RWPE2 (cell line): ENCODE measurements at regions not wholly inside any gene's neighbourhood (a gene's known extent, or its start where the extent isn't known, plus 50 kb on each side); places are given as distances from the start of the nearest gene placed in this dataset.
"Not testable (repeated sequence)": the region's sequence is repeated elsewhere in the genome, so short reads cannot be mapped to it uniquely, and the experiment has no call there.

Source experiments
- ATAC-seq: fragments of 200-7000 bp; cut with Tn5 transposase; 3 replicates; pipeline ENCODE4 v1.9.1; 2021; ENCODE audit warnings: low read depth
- DNase-seq: peaks from one replicate; pipeline ENCODE4 v3.0.0-alpha.2; 2020; ENCODE audit warnings: low spot score
- H3K27ac ChIP-seq: fragments of 450-650 bp; 2 replicates; pipeline ENCODE4 v1.5.1; 2017; ENCODE audit warnings: mild to moderate bottlenecking; ENCODE audit not compliant: poor library complexity, severe bottlenecking
- H3K27me3 ChIP-seq: fragments of 250-450 bp; sonication (Bioruptor Pico); 2 replicates; pipeline ENCODE4 v1.5.1; 2021; ENCODE audit warnings: mild to moderate bottlenecking, moderate library complexity; ENCODE audit not compliant: insufficient read depth, poor library complexity, severe bottlenecking
- H3K36me3 ChIP-seq: fragments of 250-450 bp; sonication (Bioruptor Pico); 2 replicates; pipeline ENCODE4 v1.5.1; 2020; ENCODE audit warnings: low read depth, mild to moderate bottlenecking, moderate library complexity
- H3K4me1 ChIP-seq: fragments of 250-450 bp; sonication (Bioruptor Pico); 2 replicates; pipeline ENCODE4 v1.5.1; 2021; ENCODE audit warnings: mild to moderate bottlenecking, moderate library complexity; ENCODE audit not compliant: insufficient read depth, poor library complexity, severe bottlenecking
- H3K4me3 ChIP-seq: fragments of 250-450 bp; sonication (Bioruptor Pico); 2 replicates; pipeline ENCODE4 v1.5.1; 2021; ENCODE audit warnings: mild to moderate bottlenecking, moderate library complexity; ENCODE audit not compliant: severe bottlenecking
- H3K9me3 ChIP-seq: fragments of 250-450 bp; sonication (Bioruptor Pico); 2 replicates; pipeline ENCODE4 v1.5.1; 2021; ENCODE audit warnings: mild to moderate bottlenecking, moderate library complexity; ENCODE audit not compliant: severe bottlenecking

DNA sequence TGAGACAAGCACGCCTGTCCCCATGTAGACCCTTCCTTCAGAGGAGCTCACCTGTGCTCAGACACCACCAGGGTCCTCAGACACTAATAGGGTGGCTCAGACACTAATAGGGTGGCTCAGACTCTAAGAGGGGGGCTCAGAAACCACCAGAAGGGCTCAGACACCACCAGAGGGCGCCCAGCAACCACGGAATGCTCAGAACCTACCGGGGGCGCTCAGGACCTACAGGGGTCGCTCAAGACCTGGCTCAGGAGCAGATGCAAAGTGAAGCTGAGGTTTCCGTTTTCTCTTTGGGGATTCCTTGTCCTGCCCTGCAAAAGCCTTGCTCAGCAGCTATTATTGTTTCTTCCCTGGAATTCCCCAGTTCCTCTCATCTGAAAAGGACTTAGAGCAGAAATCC is 172.1 kb downstream of the POTEB start:
- H3K27me3 ChIP-seq, H3K27ac ChIP-seq, H3K4me1 ChIP-seq, H3K4me3 ChIP-seq, DNase-seq, H3K36me3 ChIP-seq, H3K9me3 ChIP-seq: not testable (repeated sequence)
- peak; percentile 60; the same call in 2 of the 3 replicates for ATAC-seq

DNA sequence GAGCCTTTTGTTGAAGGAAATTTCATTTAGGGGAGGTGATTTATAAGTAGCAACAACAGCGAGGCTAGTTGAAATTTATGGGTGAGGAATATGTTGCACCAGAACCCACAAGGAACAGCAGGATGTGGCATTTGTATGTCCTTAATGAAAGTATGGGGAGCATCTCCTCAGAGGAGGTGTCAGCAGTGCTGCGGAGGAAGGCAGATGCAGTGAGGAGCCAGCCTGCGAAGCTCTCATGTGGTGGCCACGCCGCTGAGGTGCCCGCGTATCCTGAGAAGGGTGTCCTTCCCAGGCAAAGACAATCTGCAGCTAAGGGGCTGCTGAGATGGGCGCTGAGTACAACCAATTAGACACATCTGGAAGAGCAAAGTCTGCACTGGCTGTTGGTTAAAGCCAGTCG is 178.9 kb downstream of the POTEB start:
- H3K4me3 ChIP-seq, ATAC-seq, DNase-seq, H3K36me3 ChIP-seq, H3K27me3 ChIP-seq, H3K27ac ChIP-seq, H3K9me3 ChIP-seq, H3K4me1 ChIP-seq: not testable (repeated sequence)

DNA sequence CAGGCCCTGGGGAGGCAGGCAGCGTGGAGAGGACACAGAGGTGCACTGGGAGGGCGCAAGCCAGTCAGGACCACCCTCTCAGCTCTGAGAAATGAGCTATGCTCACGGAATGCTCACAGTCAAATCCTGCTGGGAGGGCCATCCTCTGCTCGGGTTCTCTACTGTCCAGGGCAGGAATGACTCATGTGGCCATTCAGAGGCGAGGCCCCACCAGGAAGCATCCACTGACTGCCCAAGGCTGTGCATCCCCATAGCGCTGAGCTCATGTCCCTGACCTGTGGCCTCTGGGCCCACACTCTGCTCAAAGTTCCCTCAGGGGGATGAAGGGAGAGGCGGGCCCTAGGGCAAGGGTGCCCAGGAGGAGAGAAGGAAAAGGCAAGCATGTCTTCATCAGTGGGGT is 182.4 kb downstream of the POTEB start:
- not testable (repeated sequence) for H3K9me3 ChIP-seq, H3K36me3 ChIP-seq, H3K4me3 ChIP-seq, H3K27me3 ChIP-seq, DNase-seq, H3K4me1 ChIP-seq, H3K27ac ChIP-seq
- peak; percentile 58; the same call in 2 of the 3 replicates for ATAC-seq

DNA sequence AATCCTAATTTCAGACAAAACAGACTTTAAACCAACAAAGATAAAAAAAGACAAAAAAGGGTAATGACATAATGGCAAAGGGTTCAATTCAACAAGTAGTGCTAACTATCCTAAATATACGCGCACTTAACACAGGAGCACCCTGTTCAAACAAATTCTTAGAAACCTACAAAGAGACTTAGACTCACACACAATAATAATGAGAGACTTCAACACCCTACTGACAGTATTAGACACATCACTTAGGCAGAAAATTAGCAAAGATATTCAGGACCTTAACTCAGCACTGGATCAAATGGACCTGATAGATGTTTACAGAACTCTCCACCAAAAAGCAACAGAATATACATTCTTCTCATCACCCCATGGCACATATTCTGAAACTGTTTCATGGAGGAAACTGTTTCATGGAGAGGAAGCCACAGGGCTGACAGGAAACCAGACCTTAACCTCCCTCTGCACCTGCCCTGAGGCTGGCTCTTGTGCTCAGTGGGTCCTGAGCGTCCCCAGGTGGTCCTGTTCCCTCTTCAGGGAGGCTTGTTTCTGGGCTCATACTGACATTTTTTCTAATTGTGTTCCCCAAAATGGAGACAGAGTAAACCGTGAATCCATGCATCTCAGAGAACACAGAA is 184.9 kb downstream of the POTEB start:
- not testable (repeated sequence) for H3K9me3 ChIP-seq, ATAC-seq, H3K36me3 ChIP-seq, H3K4me1 ChIP-seq, H3K27me3 ChIP-seq, H3K27ac ChIP-seq, DNase-seq, H3K4me3 ChIP-seq

DNA sequence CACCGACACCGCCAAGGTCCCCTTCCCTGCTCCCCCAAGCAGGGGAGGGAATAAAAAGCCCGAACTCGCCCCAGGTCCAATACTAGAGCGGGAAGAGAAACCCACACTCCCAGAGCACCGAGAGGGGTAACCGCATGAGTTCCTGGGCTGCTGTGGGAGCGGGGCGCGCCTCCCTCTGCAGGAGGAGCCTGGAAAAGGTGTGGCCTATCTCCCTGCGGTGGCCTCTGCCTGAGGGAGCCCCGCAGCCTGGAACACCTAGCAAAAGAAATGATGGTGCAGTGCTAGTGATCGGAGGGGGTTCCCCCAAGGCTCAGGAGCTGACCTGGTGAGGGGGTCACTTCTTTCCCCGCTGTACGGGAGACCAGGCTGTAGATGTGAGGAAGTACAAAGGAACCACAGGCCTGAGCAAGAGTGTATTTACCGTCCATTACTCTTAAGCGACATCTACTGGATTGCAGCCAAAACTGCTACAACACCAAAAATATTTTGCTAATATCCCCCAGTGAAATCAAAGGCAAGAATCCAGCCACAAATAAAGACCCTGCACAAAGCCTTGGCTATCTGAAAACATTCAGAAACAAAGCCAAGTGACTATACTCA is 216.6 kb upstream of the POTEB3 start:
- peak; percentile 96 for ATAC-seq
- not testable (repeated sequence) for H3K4me1 ChIP-seq, H3K4me3 ChIP-seq, H3K27ac ChIP-seq, H3K9me3 ChIP-seq, H3K36me3 ChIP-seq, H3K27me3 ChIP-seq, DNase-seq

DNA sequence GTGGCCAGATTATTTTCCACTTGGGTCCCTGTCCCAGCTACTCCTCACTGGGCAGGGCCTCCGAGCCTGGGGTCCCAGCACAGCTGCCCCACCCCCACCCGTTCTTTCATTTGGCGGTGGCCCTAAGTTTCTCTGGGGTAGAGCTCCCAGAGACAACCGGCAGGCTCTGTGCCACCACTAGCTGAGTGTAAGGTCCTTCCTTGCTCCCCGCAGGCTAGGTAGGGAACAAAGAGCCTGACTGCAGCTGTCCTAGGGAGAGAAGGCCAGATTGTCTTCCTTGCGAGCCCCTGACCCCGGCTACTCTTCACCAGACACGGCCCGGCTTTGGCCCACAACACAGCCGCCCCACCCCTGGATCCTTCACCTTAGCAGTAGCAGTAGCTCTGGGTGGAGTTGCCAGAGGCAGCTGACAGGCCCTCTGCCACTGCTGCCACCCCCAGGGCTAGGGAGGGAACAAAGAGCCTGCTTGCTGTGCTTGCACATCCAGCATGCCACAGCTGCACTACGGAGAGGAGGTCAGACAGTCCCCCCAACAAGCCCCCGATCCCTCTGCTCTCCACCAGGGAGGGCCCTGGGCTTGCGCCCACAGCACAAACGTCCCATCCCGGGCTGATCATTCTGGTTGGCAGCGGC is 215.9 kb upstream of the POTEB3 start:
- not testable (repeated sequence) for H3K36me3 ChIP-seq, H3K9me3 ChIP-seq, H3K27me3 ChIP-seq, H3K4me1 ChIP-seq, H3K4me3 ChIP-seq, H3K27ac ChIP-seq, DNase-seq
- peak; percentile 17; the same call in 1 of the 3 replicates for ATAC-seq

DNA sequence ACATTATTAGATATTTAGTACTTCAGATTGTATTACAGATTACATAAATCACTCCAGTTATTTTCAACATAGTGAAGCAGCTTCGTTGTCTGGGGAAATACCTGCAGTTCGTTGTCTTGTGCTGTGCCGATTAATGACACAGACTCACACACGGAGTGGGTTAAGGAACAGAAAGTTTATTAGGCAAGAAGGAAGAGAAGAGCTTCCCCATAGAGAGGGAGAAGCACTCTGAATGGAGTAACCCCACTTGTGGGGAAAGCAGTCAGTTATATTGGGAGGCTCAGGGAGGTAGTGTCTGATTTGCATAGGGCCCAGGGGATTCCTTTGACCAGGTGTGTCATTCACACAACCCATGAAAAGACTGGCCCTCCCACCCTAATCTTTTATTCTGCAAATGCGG is 213.4 kb upstream of the POTEB3 start:
- H3K9me3 ChIP-seq, H3K4me3 ChIP-seq, DNase-seq, ATAC-seq, H3K27me3 ChIP-seq, H3K4me1 ChIP-seq, H3K36me3 ChIP-seq, H3K27ac ChIP-seq: not testable (repeated sequence)

DNA sequence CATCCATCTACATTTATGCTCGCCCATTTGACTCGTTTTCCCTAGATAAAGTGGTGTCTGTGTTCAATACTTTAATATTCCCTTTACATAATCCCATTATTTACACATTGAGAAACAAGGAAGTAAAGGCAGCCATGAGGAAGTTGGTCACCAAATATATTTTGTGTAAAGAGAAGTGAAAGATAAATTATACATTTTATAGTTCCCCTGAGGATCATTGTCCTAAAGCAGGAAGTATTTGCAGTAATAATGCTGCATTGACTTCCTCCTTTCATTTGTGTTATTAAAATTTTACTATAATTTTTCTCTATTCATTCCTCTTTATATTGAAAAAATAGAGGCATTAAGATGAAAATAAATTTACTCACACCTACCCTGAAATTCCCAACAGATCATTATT is 198.5 kb upstream of the POTEB3 start:
- not testable (repeated sequence) for H3K4me3 ChIP-seq, H3K36me3 ChIP-seq, DNase-seq, H3K4me1 ChIP-seq, ATAC-seq, H3K27ac ChIP-seq, H3K27me3 ChIP-seq, H3K9me3 ChIP-seq

DNA sequence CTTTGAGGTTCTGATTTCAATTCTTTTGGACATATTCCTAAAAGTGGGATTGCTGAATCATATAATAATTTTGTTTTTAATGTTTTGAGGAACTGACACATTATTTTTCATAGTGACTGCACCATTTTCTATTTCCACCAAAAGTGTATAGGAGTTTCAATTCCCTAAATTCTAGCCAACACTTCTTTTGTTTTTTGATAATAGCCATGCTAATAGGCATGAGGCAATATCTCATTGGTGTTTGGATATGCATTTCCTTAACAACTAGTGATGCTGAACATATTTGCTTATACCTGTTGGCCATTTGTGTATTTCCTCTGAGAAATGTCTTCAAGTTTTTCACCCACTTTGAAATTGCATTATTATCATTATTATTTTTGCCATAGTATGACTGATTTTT is 186.4 kb upstream of the POTEB3 start:
- H3K4me3 ChIP-seq, ATAC-seq, H3K9me3 ChIP-seq, H3K27ac ChIP-seq, H3K36me3 ChIP-seq, H3K4me1 ChIP-seq, DNase-seq, H3K27me3 ChIP-seq: not testable (repeated sequence)

DNA sequence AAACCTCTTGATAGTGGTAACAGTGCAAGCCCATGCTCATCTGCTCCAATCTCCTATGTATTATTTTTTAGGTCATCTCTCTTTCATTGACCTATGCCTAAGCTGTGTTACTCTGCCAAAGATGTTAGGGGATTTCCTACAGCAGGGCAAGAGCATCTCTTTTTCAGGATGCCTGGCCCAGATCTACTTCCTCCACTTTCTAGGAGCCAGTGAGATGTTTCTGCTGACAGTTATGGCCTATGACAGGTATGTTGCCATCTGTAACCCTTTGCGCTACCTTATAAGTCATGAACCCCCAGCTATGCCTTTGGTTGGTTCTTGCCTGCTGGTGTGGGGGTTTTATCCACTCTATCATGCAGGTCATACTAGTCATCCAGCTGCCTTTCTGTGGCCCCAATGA is 168.9 kb upstream of the POTEB3 start:
- not testable (repeated sequence) for ATAC-seq, H3K27me3 ChIP-seq

DNA sequence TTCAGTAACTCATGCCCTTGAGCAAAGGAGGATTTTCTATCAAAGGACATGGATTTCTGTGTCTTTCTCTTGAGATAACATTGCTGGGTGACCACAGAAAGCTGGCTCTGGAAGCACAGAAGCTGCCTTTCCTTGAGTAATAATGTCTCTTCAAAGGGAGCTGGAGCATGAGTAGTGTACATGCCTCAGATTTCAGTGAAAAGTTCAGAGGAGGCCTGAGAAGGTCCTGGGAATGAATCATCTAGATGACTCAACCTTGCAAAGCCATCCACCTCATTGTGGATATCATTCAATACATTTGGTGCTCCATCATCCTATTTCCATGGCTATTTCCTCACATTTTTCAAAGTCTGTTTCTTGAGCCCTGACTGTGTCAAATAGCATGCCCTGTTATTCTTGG is 125.1 kb upstream of the POTEB3 start:
- peak; percentile 95 for ATAC-seq
- H3K27ac ChIP-seq, H3K27me3 ChIP-seq: not testable (repeated sequence)

More for the DNA sequence above, 168.9 kb upstream of the POTEB3 start:
- not testable (repeated sequence) for DNase-seq, H3K4me1 ChIP-seq, H3K9me3 ChIP-seq, H3K27ac ChIP-seq, H3K36me3 ChIP-seq, H3K4me3 ChIP-seq

More for the DNA sequence above, 125.1 kb upstream of the POTEB3 start:
- not testable (repeated sequence) for H3K9me3 ChIP-seq, H3K36me3 ChIP-seq, H3K4me1 ChIP-seq, DNase-seq, H3K4me3 ChIP-seq
